ENCODE measurements at regions not wholly inside any gene's neighbourhood (a gene's known extent, or its start where the extent isn't known, plus 50 kb on each side); places are given as distances from the start of the nearest gene placed in this dataset.

- no peaks in the 10 kb centered on the region for H4K20me1 ChIP-seq (ENCODE audit: control insufficient read depth, extremely low read depth, insufficient read depth, low read length)
- H3K4me1 ChIP-seq (ENCODE audit: control insufficient read depth, extremely low read depth, insufficient read depth, low read length): no peaks in the 10 kb centered on the region
- DNase-seq (ENCODE audit: low read depth in 2 of 2): no peak
- no peak overlapping the region for H3K4me2 ChIP-seq (ENCODE audit: extremely low read depth, insufficient read depth, low read length)
- H3K36me3 ChIP-seq (ENCODE audit: control insufficient read depth, insufficient read depth, low read length): no peaks in the 10 kb centered on the region
- no peak overlapping the region for H2AFZ ChIP-seq (ENCODE audit: low read length)
- no peaks in the 10 kb centered on the region for H3K79me2 ChIP-seq (ENCODE audit: control insufficient read depth, insufficient read depth, low read length)
- H3K27me3 ChIP-seq (ENCODE audit: control insufficient read depth, insufficient read depth, low read length): no peaks in the 10 kb centered on the region
- no peak for TF ChIP-seq CTCF (conservative IDR thresholded peaks at IDR 0.05 in 1 of 2, IDR thresholded peaks at IDR 0.05 in 1 of 2; ENCODE audit: low read depth in 1 of 2, low read length in 2 of 2)
- TF ChIP-seq EZH2 (IDR thresholded peaks at IDR 0.05; ENCODE audit: low read length, missing control alignments): no peak
- no peak overlapping the region for H3K4me3 ChIP-seq (replicated peaks in 1 of 4; ENCODE audit: control extremely low read depth in 1 of 4, insufficient read depth in 1 of 4, low read depth in 3 of 4, low read length in 4 of 4)
- no peak overlapping the region for H3K9ac ChIP-seq (ENCODE audit: insufficient read depth, low read length)
- no peaks in the 10 kb centered on the region for H3K9me3 ChIP-seq (ENCODE audit: control insufficient read depth, insufficient read depth, low read depth, low read length)
- H3K27ac ChIP-seq (ENCODE audit: insufficient read depth, low read length): no peak overlapping the region
Observed at GRCh38 chrX:7409866-7410265, 261.9 kb upstream of the PUDP start.

- no peak overlapping the region for H3K4me2 ChIP-seq (ENCODE audit: extremely low read depth, insufficient read depth, low read length)
- no peaks in the 10 kb centered on the region for H3K79me2 ChIP-seq (ENCODE audit: control insufficient read depth, insufficient read depth, low read length)
- no peaks in the 10 kb centered on the region for H3K9me3 ChIP-seq (ENCODE audit: control insufficient read depth, insufficient read depth, low read depth, low read length)
- no peaks in the 10 kb centered on the region for H3K27me3 ChIP-seq (ENCODE audit: control insufficient read depth, insufficient read depth, low read length)
- no peaks in the 10 kb centered on the region for H3K4me1 ChIP-seq (ENCODE audit: control insufficient read depth, extremely low read depth, insufficient read depth, low read length)
- no peaks in the 10 kb centered on the region for H3K36me3 ChIP-seq (ENCODE audit: control insufficient read depth, insufficient read depth, low read length)
- H3K27ac ChIP-seq (ENCODE audit: insufficient read depth, low read length): no peak overlapping the region
- no peak for TF ChIP-seq CTCF (conservative IDR thresholded peaks at IDR 0.05 in 1 of 2, IDR thresholded peaks at IDR 0.05 in 1 of 2; ENCODE audit: low read depth in 1 of 2, low read length in 2 of 2)
- TF ChIP-seq EZH2 (IDR thresholded peaks at IDR 0.05; ENCODE audit: low read length, missing control alignments): no peak
- no peaks in the 10 kb centered on the region for H4K20me1 ChIP-seq (ENCODE audit: control insufficient read depth, extremely low read depth, insufficient read depth, low read length)
- no peak for DNase-seq (ENCODE audit: low read depth in 2 of 2)
- H3K4me3 ChIP-seq (replicated peaks in 1 of 4; ENCODE audit: control extremely low read depth in 1 of 4, insufficient read depth in 1 of 4, low read depth in 3 of 4, low read length in 4 of 4): no peak overlapping the region
- H2AFZ ChIP-seq (ENCODE audit: low read length): no peak overlapping the region
- no peak overlapping the region for H3K9ac ChIP-seq (ENCODE audit: insufficient read depth, low read length)
Observed at GRCh38 chrX:7399373-7399772, 251.4 kb upstream of the PUDP start.

- H3K9me3 ChIP-seq (ENCODE audit: control insufficient read depth, insufficient read depth, low read depth, low read length): no peaks in the 10 kb centered on the region
- no peak overlapping the region for H3K27ac ChIP-seq (ENCODE audit: insufficient read depth, low read length)
- H3K27me3 ChIP-seq (ENCODE audit: control insufficient read depth, insufficient read depth, low read length): no peaks in the 10 kb centered on the region
- H3K4me2 ChIP-seq (ENCODE audit: extremely low read depth, insufficient read depth, low read length): no peak overlapping the region
- no peaks in the 10 kb centered on the region for H3K4me1 ChIP-seq (ENCODE audit: control insufficient read depth, extremely low read depth, insufficient read depth, low read length)
- no peak overlapping the region for H3K9ac ChIP-seq (ENCODE audit: insufficient read depth, low read length)
- H3K4me3 ChIP-seq (replicated peaks in 1 of 4; ENCODE audit: control extremely low read depth in 1 of 4, insufficient read depth in 1 of 4, low read depth in 3 of 4, low read length in 4 of 4): no peak overlapping the region
- no peak for DNase-seq (ENCODE audit: low read depth in 2 of 2)
- H4K20me1 ChIP-seq (ENCODE audit: control insufficient read depth, extremely low read depth, insufficient read depth, low read length): no peaks in the 10 kb centered on the region
- H3K36me3 ChIP-seq (ENCODE audit: control insufficient read depth, insufficient read depth, low read length): no peaks in the 10 kb centered on the region
- H3K79me2 ChIP-seq (ENCODE audit: control insufficient read depth, insufficient read depth, low read length): no peaks in the 10 kb centered on the region
- no peak overlapping the region for H2AFZ ChIP-seq (ENCODE audit: low read length)
- TF ChIP-seq CTCF (conservative IDR thresholded peaks at IDR 0.05 in 1 of 2, IDR thresholded peaks at IDR 0.05 in 1 of 2; ENCODE audit: low read depth in 1 of 2, low read length in 2 of 2) (no peak), EZH2 (IDR thresholded peaks at IDR 0.05; ENCODE audit: low read length, missing control alignments) (no peak)
Observed at GRCh38 chrX:7390441-7390840, 242.5 kb upstream of the PUDP start.

All from fibroblast of lung (primary cell).